IMR-90 (cell line): ENCODE measurements at regions not wholly inside any gene's neighbourhood (a gene's known extent, or its start where the extent isn't known, plus 50 kb on each side); places are given as distances from the start of the nearest gene placed in this dataset.

Source experiments
- ATAC-seq: fragments of 200-7000 bp; cut with Tn5 transposase; 2 replicates; pipeline ENCODE4 v1.9.1; 2020; ENCODE audit warnings: low read depth, mild to moderate bottlenecking, moderate library complexity
- BruUV-seq: library from RNA; stranded (reverse); fragments of 400-500 nt; replicated peaks from 2 replicates; lab custom pipeline; 2021; lab: Mats Ljungman, UMichigan
- CTCF ChIA-PET: fragments of 300-600 bp; formaldehyde crosslinking; extraction: SDS; loops from one replicate; lab custom pipeline; 2021; ENCODE audit warnings: antibody characterized with exemption; lab: Yijun Ruan, JAX
- POLR2A ChIA-PET: fragments of 300-600 bp; sonication (Branson Sonifier 250); formaldehyde crosslinking; loops from one replicate; lab custom pipeline; 2022; ENCODE audit warnings: antibody characterized with exemption; ENCODE audit not compliant: unreplicated experiment; lab: Charles Lee
- DNase-seq: peaks from one replicate; pipeline ENCODE4 v3.0.0; 2013
- H2AFZ ChIP-seq: replicated peaks from 2 replicates; pipeline ENCODE3; 2013; ENCODE audit warnings: low read length, mild to moderate bottlenecking; ENCODE audit not compliant: poor library complexity
- H2AK5ac ChIP-seq: 2 replicates; pipeline ENCODE4 v1.6.1; 2013; ENCODE audit warnings: low read depth, low read length, inconsistent platforms
- H2AK9ac ChIP-seq: replicated peaks from 2 replicates; pipeline ENCODE3; 2013; ENCODE audit warnings: mild to moderate bottlenecking, low read depth, low read length, moderate library complexity; ENCODE audit not compliant: poor library complexity
- H2BK120ac ChIP-seq: 2 replicates; pipeline ENCODE4 v1.6.1; 2013; ENCODE audit warnings: low read depth, low read length, inconsistent platforms
- H2BK15ac ChIP-seq: 3 replicates; pipeline ENCODE4 v1.6.1; 2013; ENCODE audit warnings: low read depth, low read length, inconsistent platforms
- H2BK20ac ChIP-seq: 2 replicates; pipeline ENCODE4 v1.6.1; 2013; ENCODE audit warnings: low read depth, mild to moderate bottlenecking, inconsistent platforms, low read length, moderate library complexity
- H2BK5ac ChIP-seq: 2 replicates; pipeline ENCODE4 v1.6.1; 2013; ENCODE audit warnings: mild to moderate bottlenecking, low read depth, low read length, inconsistent platforms; ENCODE audit not compliant: poor library complexity, severe bottlenecking
- H3K14ac ChIP-seq: replicated peaks from 2 replicates; pipeline ENCODE4 v1.6.1; 2013; ENCODE audit warnings: low read depth, low read length, inconsistent platforms
- H3K18ac ChIP-seq: 2 replicates; pipeline ENCODE4 v1.6.1; 2013; ENCODE audit warnings: low read depth, low read length, control low read depth
- H3K23ac ChIP-seq: 2 replicates; pipeline ENCODE4 v1.6.1; 2013; ENCODE audit warnings: low read depth, low read length, inconsistent platforms
- H3K27ac ChIP-seq: 2 replicates; pipeline ENCODE4 v1.5.1; 2013; ENCODE audit warnings: mild to moderate bottlenecking, control low read depth, low read length; ENCODE audit not compliant: insufficient read depth
- H3K27me3 ChIP-seq: 2 replicates; pipeline ENCODE4 v1.6.1; 2013; ENCODE audit warnings: low read length; ENCODE audit not compliant: control insufficient read depth, insufficient read depth
- H3K36me3 ChIP-seq: 2 replicates; pipeline ENCODE4 v1.6.1; 2013; ENCODE audit warnings: low read length, mixed read lengths; ENCODE audit not compliant: control insufficient read depth, insufficient read depth
- H3K4ac ChIP-seq: 2 replicates; pipeline ENCODE4 v1.6.1; 2013; ENCODE audit warnings: low read depth, low read length, inconsistent platforms
- H3K4me1 ChIP-seq: 2 replicates; pipeline ENCODE4 v1.6.1; 2013; ENCODE audit warnings: low read length, mixed read lengths; ENCODE audit not compliant: control insufficient read depth, insufficient read depth
- H3K4me2 ChIP-seq: 2 replicates; pipeline ENCODE4 v1.6.1; 2013; ENCODE audit warnings: low read depth, mild to moderate bottlenecking, control low read depth, low read length, moderate library complexity
- H3K4me3 ChIP-seq: 2 replicates; pipeline ENCODE4 v1.5.1; 2013; ENCODE audit warnings: low read depth, mild to moderate bottlenecking, control low read depth, low read length, moderate library complexity; ENCODE audit not compliant: insufficient read depth
- H3K56ac ChIP-seq: 2 replicates; pipeline ENCODE4 v1.6.1; 2013; ENCODE audit warnings: low read length, inconsistent platforms; ENCODE audit not compliant: insufficient read depth; ENCODE audit errors: extremely low read depth
- H3K79me1 ChIP-seq, 2 experiments: 2 replicates each; pipeline ENCODE4 v1.6.1; 2013; ENCODE audit warnings: low read length in 2 of 2, inconsistent platforms in 1 of 2, low read depth in 1 of 2
- H3K9ac ChIP-seq: 2 replicates; pipeline ENCODE4 v1.6.1; 2013; ENCODE audit warnings: low read depth, low read length, control low read depth
- H3K9me1 ChIP-seq: 2 replicates; pipeline ENCODE4 v1.6.1; 2013; ENCODE audit warnings: low read length, inconsistent platforms; ENCODE audit not compliant: insufficient read depth
- H3K9me3 ChIP-seq: 2 replicates; pipeline ENCODE4 v1.6.1; 2013; ENCODE audit warnings: low read length; ENCODE audit not compliant: control insufficient read depth, insufficient read depth
- H4K20me1 ChIP-seq: 2 replicates; pipeline ENCODE4 v1.6.1; 2013; ENCODE audit warnings: low read length, inconsistent platforms; ENCODE audit not compliant: insufficient read depth
- H4K5ac ChIP-seq: 2 replicates; pipeline ENCODE4 v1.6.1; 2013; ENCODE audit warnings: mild to moderate bottlenecking, low read depth, low read length, control low read depth
- H4K8ac ChIP-seq, 2 experiments: 2 replicates each; pipeline ENCODE4 v1.6.1; 2013; ENCODE audit warnings: low read depth in 2 of 2, low read length in 2 of 2, control low read depth in 1 of 2, inconsistent platforms in 1 of 2
- H4K91ac ChIP-seq: 2 replicates; pipeline ENCODE4 v1.6.1; 2013; ENCODE audit warnings: low read depth, low read length, inconsistent platforms; ENCODE audit not compliant: insufficient read depth
- MAZ ChIP-seq: IDR thresholded peaks from 2 replicates; pipeline ENCODE4 v1.6.1; 2012; ENCODE audit warnings: low read depth, mild to moderate bottlenecking, low read length, improper control_type of control experiment, moderate library complexity, borderline replicate concordance
- NFE2L2 ChIP-seq: fragments of 150-350 bp; IDR thresholded peaks from 2 replicates; pipeline ENCODE4 v1.6.1; 2016; ENCODE audit warnings: low read depth, mild to moderate bottlenecking, low read length
- RFX5 ChIP-seq: IDR thresholded peaks from 2 replicates; pipeline ENCODE4 v1.8.0; 2012; ENCODE audit warnings: low read depth, mild to moderate bottlenecking, low read length, moderate library complexity
- WGBS, 2 experiments: methylation state at CpG; one replicate each; pipeline versions ENCODE4 v1.1.5 to v1.1.7; 2013; ENCODE audit warnings: missing lambda C conversion rate in 2 of 2; ENCODE audit not compliant: insufficient read length in 1 of 2; ENCODE audit errors: extremely low coverage in 2 of 2; 5-methylcytosine and 5-hydroxymethylcytosine counted together
- dilution Hi-C: fragments of 300-500 bp; cut with HindIII; formaldehyde crosslinking; loops from one replicate; pipeline ENCODE4 v1.14.3; 2018; ENCODE audit warnings: low sequenced_read_pairs; ENCODE audit not compliant: unreplicated experiment
- in situ Hi-C: fragments of 300-500 bp; cut with MboI; formaldehyde crosslinking; loops from 3 replicates; pipeline ENCODE4 v1.14.3; 2019; ENCODE audit warnings: low sequenced_read_pairs, inconsistent platforms, mixed read lengths
- intact Hi-C: fragments of 100-400 bp; cut with micrococcal nuclease; formaldehyde crosslinking; loops from 2 replicates; pipeline ENCODE4 v1.10.0; 2022

GRCh38 chr16:11431915-11432465, 86.7 kb downstream of the RMI2 start:
- H3K27ac ChIP-seq: no peak overlapping the region
- DNase-seq: peak; percentile 37
- no CpG with 5 or more reads among the region's 4 CpGs for WGBS, 2 experiments
- in situ Hi-C loops: no loop called here
- H3K79me1 ChIP-seq: no peaks in the 10 kb centered on the region
- H4K8ac ChIP-seq: no peak overlapping the region
- intact Hi-C loops: no loop called here
- H3K14ac ChIP-seq: no peak overlapping the region
- H3K18ac ChIP-seq: no peak overlapping the region
- no peak overlapping the region for H3K4me3 ChIP-seq
- H3K9me3 ChIP-seq: peaks cover 10% of the 10 kb centered on the region
- no peak; the same call in 1 of the 2 replicates for ATAC-seq
- H3K36me3 ChIP-seq: no peaks in the 10 kb centered on the region
- no peak overlapping the region for H3K9ac ChIP-seq
- no peak overlapping the region for H2BK120ac ChIP-seq
- H3K27me3 ChIP-seq: peaks cover 28% of the 10 kb centered on the region
- H3K23ac ChIP-seq: no peak overlapping the region
- H3K4me1 ChIP-seq: no peaks in the 10 kb centered on the region
- no peak overlapping the region for H2AFZ ChIP-seq
- no peak overlapping the region for H3K4me2 ChIP-seq
- H2BK5ac ChIP-seq: no peak overlapping the region
- ChIA-PET POLR2A (no interaction called here), CTCF (no interaction called here)
- no peaks in the 10 kb centered on the region for H4K20me1 ChIP-seq
- dilution Hi-C loops: no loop called here
- H4K91ac ChIP-seq: no peak overlapping the region
- no peak overlapping the region for H4K5ac ChIP-seq
- H2BK20ac ChIP-seq: no peak overlapping the region
- no peak overlapping the region for H3K4ac ChIP-seq
- TF ChIP-seq NFE2L2 (no peak), MAZ (no peak), RFX5 (no peak)
- H2AK5ac ChIP-seq: no peak overlapping the region
- no peak overlapping the region for H3K56ac ChIP-seq
- H2BK15ac ChIP-seq: no peak overlapping the region
- H3K9me1 ChIP-seq: no peaks in the 10 kb centered on the region
- BruUV-seq: no TSS peak
- H2AK9ac ChIP-seq: no peak overlapping the region
